GM23338 (cell line): ENCODE measurements at regions not wholly inside any gene's neighbourhood (a gene's known extent, or its start where the extent isn't known, plus 50 kb on each side); places are given as distances from the start of the nearest gene placed in this dataset.

Experiments
- ATAC-seq: fragments of 200-7000 bp; cut with Tn5 transposase; 3 replicates; pipeline ENCODE4 v1.9.1; 2020
- DNase-seq: peaks from one replicate; pipeline ENCODE4 v3.0.0-alpha.2; 2015; ENCODE audit warnings: low spot score
- H2AFZ ChIP-seq: fragments of 200-600 bp; sonication (generic); 2 replicates; pipeline ENCODE4 v1.8.0; 2016; ENCODE audit warnings: antibody characterized with exemption, mild to moderate bottlenecking, moderate library complexity
- H3F3A ChIP-seq: fragments of 200-600 bp; sonication (generic); replicated peaks from 2 replicates; pipeline ENCODE4 v1.8.0; 2017; ENCODE audit warnings: antibody characterized with exemption, mixed run types, low read depth
- H3K27ac ChIP-seq: fragments of 200-600 bp; sonication (generic); 2 replicates; pipeline ENCODE4 v1.6.1; 2016; ENCODE audit warnings: low read depth
- H3K27me3 ChIP-seq: fragments of 200-600 bp; sonication (generic); 2 replicates; pipeline ENCODE4 v1.8.0; 2016; ENCODE audit warnings: mild to moderate bottlenecking, mixed run types, moderate library complexity; ENCODE audit not compliant: insufficient read depth
- H3K36me3 ChIP-seq: fragments of 200-600 bp; sonication (generic); 2 replicates; pipeline ENCODE4 v1.8.0; 2016; ENCODE audit warnings: mild to moderate bottlenecking; ENCODE audit not compliant: insufficient read depth
- H3K4me1 ChIP-seq: fragments of 200-600 bp; sonication (generic); 2 replicates; pipeline ENCODE4 v1.8.0; 2016; ENCODE audit warnings: mild to moderate bottlenecking, moderate library complexity; ENCODE audit not compliant: insufficient read depth
- H3K4me2 ChIP-seq: fragments of 200-600 bp; sonication (generic); 2 replicates; pipeline ENCODE4 v1.7.1; 2017; ENCODE audit warnings: mixed run types
- H3K4me3 ChIP-seq: fragments of 200-600 bp; sonication (generic); 2 replicates; pipeline ENCODE4 v1.6.1; 2016; ENCODE audit warnings: mixed run types
- H3K79me2 ChIP-seq: fragments of 200-600 bp; sonication (generic); replicated peaks from 2 replicates; pipeline ENCODE4 v1.8.0; 2017; ENCODE audit warnings: mild to moderate bottlenecking; ENCODE audit not compliant: insufficient read depth
- H3K9me2 ChIP-seq: fragments of 200-600 bp; sonication (generic); 2 replicates; pipeline ENCODE4 v1.8.0; 2017; ENCODE audit not compliant: insufficient read depth
- H4K20me1 ChIP-seq: fragments of 200-600 bp; sonication (generic); replicated peaks from 2 replicates; pipeline ENCODE4 v1.8.0; 2017; ENCODE audit warnings: mild to moderate bottlenecking; ENCODE audit not compliant: insufficient read depth
- H3K27ac Mint-ChIP-seq: 2 replicates; pipeline ENCODE4 v1.8.0; 2020; ENCODE audit warnings: inconsistent platforms, mild to moderate bottlenecking, moderate library complexity, mixed read lengths
- H3K27me3 Mint-ChIP-seq: 3 replicates; pipeline ENCODE4 v1.8.0; 2022; ENCODE audit warnings: low read depth, mild to moderate bottlenecking, moderate library complexity, mixed read lengths, inconsistent platforms; ENCODE audit not compliant: insufficient read depth, poor library complexity
- H3K36me3 Mint-ChIP-seq: 3 replicates; pipeline ENCODE4 v1.8.0; 2021; ENCODE audit warnings: low read depth, mild to moderate bottlenecking, inconsistent platforms, moderate library complexity, mixed read lengths
- H3K4me1 Mint-ChIP-seq: 3 replicates; pipeline ENCODE4 v1.8.0; 2020; ENCODE audit warnings: mild to moderate bottlenecking, inconsistent platforms, mixed read lengths
- H3K4me3 Mint-ChIP-seq: 3 replicates; pipeline ENCODE4 v1.8.0; 2021; ENCODE audit warnings: moderate library complexity, mild to moderate bottlenecking, inconsistent platforms, mixed read lengths
- H3K9me3 Mint-ChIP-seq: 3 replicates; pipeline ENCODE4 v1.8.0; 2020; ENCODE audit warnings: moderate library complexity, mild to moderate bottlenecking, inconsistent platforms, mixed read lengths
- ETS1 ChIP-seq: IDR thresholded peaks from 2 replicates; pipeline ENCODE4 v1.6.1; 2016; ENCODE audit warnings: antibody characterized with exemption
- EZH2 ChIP-seq: fragments of 200-600 bp; sonication (generic); IDR thresholded peaks from one replicate; pipeline ENCODE4 v1.8.0; 2017; ENCODE audit warnings: antibody characterized with exemption, mild to moderate bottlenecking, low read depth; ENCODE audit not compliant: unreplicated experiment
- POLR2AphosphoS5 ChIP-seq: IDR thresholded peaks from 2 replicates; pipeline ENCODE4 v1.6.1; 2016; ENCODE audit warnings: antibody characterized with exemption, low read depth

- H3K9me2 ChIP-seq, result no peaks in the 10 kb centered on the region
- no peaks in the 10 kb centered on the region for H3K27me3 ChIP-seq
- Mint-ChIP-seq H3K27ac (no peak overlapping the region), H3K27me3 (peaks cover 5% of the 10 kb centered on the region), H3K36me3 (peaks cover 4% of the 10 kb centered on the region; the same call in 1 of the 3 replicates), H3K9me3 (peaks cover 20% of the 10 kb centered on the region), H3K4me3 (no peak overlapping the region), H3K4me1 (no peaks in the 10 kb centered on the region)
- no peak overlapping the region for H3K4me2 ChIP-seq
- no peak overlapping the region for H2AFZ ChIP-seq
- no peaks in the 10 kb centered on the region for H3F3A ChIP-seq
- H3K79me2 ChIP-seq, result no peaks in the 10 kb centered on the region
- H3K36me3 ChIP-seq, result no peaks in the 10 kb centered on the region
- no peak for TF ChIP-seq EZH2
- TF ChIP-seq ETS1, result no peak
- no peak for TF ChIP-seq POLR2AphosphoS5
- H3K4me3 ChIP-seq, result no peak overlapping the region
- DNase-seq (no peak), ATAC-seq (no peak)
- no peak overlapping the region for H3K27ac ChIP-seq
- H3K4me1 ChIP-seq, result no peaks in the 10 kb centered on the region
- H4K20me1 ChIP-seq, result no peaks in the 10 kb centered on the region
These were observed 49.9 kb upstream of the CAPZB start for GRCh38 chr1:19535214-19535613.
